ENCODE measurements at regions not wholly inside any gene's neighbourhood (a gene's known extent, or its start where the extent isn't known, plus 50 kb on each side); places are given as distances from the start of the nearest gene placed in this dataset.

GRCh38 chr12:4134448-4135263, 138.9 kb upstream of the CCND2 start:
- no peak for DNase-seq

GRCh38 chr12:4133636-4134447, 139.7 kb upstream of the CCND2 start:
- DNase-seq: peak; percentile 35 to 46

- DNase-seq: no peak
Measured at GRCh38 chr12:4133029-4133428, 140.5 kb upstream of the CCND2 start.

- no peak for DNase-seq
Measured at GRCh38 chr12:4121506-4122020, 152.0 kb upstream of the CCND2 start.

- DNase-seq: no peak
Measured at GRCh38 chr12:4120316-4120917, 153.1 kb upstream of the CCND2 start.

GRCh38 chr12:4119157-4119761, 154.3 kb upstream of the CCND2 start:
- DNase-seq: no peak

GRCh38 chr12:4118601-4119156, 154.9 kb upstream of the CCND2 start:
- no peak for DNase-seq

- DNase-seq: peak; percentile 74 to 82
Measured at GRCh38 chr12:4118017-4118510, 155.5 kb upstream of the CCND2 start.

GRCh38 chr12:4117386-4118016, 156.1 kb upstream of the CCND2 start:
- peak; percentile 44 to 50 for DNase-seq

GRCh38 chr12:4116251-4117111, 157.1 kb upstream of the CCND2 start:
- DNase-seq: no peak

- DNase-seq: peak in 1 of 2 donors; percentile 36
Measured at GRCh38 chr12:4115570-4115969, 158.0 kb upstream of the CCND2 start.

GRCh38 chr12:4114986-4115385, 158.6 kb upstream of the CCND2 start:
- no peak for DNase-seq

- no peak for DNase-seq
Measured at GRCh38 chr12:4112734-4113325, 160.7 kb upstream of the CCND2 start.

GRCh38 chr12:4112290-4112689, 161.3 kb upstream of the CCND2 start:
- no peak for DNase-seq

GRCh38 chr12:4111010-4111409, 162.6 kb upstream of the CCND2 start:
- no peak for DNase-seq

- DNase-seq: no peak
Measured at GRCh38 chr12:4109826-4110225, 163.7 kb upstream of the CCND2 start.

GRCh38 chr12:4108803-4109345, 164.7 kb upstream of the CCND2 start:
- DNase-seq: no peak

- no peak for DNase-seq
Measured at GRCh38 chr12:4107911-4108697, 165.5 kb upstream of the CCND2 start.

- DNase-seq: peak; percentile 88 to 90
Measured at GRCh38 chr12:4107436-4107878, 166.1 kb upstream of the CCND2 start.
